Stimulated activated CD8-positive, alpha-beta memory T cell treated with anti-CD3 and anti-CD28 coated beads, Interleukin-4, amount 100 ng/mL, for 24 hours (primary cell): ENCODE measurements at regions not wholly inside any gene's neighbourhood (a gene's known extent, or its start where the extent isn't known, plus 50 kb on each side); places are given as distances from the start of the nearest gene placed in this dataset.

Source experiments
- DNase-seq: peaks from one replicate; pipeline ENCODE4 v3.0.0-alpha.2; 2020; ENCODE audit warnings: low read depth

DNA sequence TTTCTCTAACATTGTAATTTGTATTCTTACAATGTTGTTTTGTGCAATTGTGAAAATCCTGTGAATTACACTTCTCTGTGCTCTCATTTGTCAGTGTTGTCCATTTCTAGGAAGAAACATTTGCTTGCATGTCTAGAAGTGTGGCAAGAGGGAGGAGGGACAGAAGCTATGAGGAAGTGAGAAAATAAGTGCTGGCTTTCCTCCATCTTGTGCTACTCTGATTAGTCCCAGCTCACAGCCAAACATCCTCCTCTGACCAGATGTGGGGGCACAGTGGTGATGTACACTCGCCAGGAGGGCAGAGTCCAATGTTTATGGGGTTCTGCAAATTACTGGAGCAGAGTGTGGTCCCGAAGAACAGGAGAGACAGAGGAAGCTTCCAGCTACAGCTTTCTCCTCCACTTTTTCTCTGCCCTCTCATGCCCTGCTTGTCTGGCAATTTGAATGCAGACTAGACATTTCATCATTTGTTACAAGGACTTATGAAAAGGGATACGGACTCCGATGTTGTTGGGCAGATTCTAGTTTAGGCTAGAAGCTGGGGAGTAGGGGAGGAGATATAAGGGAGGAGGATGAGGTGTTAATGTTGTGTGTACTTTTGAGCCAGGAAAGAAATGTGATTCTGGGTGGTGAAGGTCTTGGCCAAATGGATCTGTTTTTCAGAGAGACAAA is 131.0 kb upstream of the C1GALT1 start:
- DNase-seq = no peak

DNA sequence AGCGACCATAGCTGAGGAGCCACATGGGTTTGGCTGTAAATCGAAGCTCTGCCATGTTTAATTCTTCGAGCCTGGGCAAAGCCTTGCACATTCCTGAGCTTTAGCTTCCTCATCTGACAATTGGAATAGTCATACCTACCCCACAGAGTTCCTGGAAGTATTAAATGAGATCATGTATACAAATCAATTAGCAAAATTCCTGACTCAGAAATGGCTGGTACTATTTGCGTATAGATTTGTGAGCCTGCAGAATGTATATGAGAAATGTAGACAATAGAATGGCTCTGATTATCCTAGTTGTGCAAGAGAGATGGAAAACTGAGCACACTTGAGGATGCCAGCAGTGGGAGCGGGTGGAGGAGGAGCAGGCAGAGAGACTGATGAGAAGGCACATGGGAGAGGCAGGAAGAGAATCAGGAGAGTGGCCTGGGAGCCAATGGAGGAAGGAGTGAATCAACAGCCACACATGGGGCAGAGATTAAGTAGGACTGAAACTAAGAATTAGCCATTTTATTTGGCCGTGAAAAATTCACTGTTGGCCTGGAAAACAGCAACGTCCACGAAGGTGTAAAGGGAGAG is 128.0 kb upstream of the C1GALT1 start:
- no peak for DNase-seq

DNA sequence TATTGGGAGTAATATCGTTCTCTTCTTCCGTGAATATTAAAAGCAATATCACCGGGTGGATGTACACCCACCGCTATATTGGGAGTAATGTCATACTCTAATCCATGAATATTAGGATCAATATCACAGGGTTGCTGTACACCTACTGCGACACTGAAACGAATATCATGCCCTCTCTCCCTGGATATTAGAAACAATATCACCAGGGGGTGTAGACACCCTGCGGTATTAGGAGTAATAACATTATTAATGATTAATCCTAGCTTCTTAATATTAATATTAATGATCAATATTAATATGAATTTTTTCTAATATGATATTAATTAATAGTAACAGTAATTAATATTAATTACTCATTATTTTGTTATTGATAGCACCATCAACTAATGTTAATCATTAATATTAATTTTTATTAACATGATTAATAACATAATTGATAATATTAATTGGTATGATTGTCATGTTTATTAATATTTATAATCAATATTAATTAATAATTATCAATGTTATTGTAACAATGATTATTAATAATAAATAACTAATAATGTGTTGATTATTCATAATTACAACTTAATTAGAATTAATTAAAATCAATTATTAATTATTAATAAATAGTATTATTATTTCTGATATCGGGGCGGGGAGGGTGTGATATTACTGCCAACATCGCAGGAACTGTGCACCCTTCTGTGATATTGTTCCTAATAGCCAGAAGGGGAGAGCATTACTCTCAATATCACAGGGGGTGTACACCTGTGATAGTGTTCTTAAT is 121.3 kb upstream of the C1GALT1 start:
- DNase-seq = no peak

DNA sequence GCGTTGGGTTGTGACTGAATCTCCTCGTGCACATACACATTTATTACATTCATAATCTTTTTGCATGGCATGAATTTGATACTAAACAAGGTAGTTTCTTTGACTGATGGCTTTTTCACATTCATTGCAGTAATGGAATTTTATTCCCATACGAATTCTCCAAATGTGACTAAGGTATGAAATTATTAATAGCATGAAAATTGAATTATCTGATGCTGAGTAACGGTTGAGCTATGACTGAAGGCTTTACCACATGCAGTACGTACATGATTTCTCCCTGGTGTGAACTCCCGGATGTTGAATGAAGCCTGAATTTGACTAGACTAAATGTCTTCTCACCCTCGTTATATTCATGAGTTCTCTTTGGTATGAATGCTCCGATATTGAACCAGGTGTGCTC is 104.4 kb upstream of the C1GALT1 start:
- DNase-seq = no peak

DNA sequence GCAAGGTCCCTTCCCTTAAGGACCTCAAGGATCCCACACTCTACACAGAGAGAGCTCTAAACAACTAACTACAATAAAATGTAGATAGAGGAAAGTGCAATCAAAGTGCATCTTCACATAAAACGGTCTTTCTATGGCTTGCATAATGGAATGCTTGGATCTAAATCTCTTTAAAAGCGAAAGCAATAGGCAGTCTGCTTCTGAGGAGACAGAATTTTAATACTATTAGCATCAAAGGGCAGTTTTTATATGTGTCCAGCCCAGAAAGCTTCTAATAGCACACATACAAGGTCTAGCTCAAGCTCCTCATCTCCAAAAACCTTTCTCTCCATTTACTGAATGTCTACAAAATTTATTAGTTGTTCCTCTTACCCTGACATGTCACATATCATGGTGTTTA is 101.5 kb upstream of the C1GALT1 start:
- DNase-seq = no peak

DNA sequence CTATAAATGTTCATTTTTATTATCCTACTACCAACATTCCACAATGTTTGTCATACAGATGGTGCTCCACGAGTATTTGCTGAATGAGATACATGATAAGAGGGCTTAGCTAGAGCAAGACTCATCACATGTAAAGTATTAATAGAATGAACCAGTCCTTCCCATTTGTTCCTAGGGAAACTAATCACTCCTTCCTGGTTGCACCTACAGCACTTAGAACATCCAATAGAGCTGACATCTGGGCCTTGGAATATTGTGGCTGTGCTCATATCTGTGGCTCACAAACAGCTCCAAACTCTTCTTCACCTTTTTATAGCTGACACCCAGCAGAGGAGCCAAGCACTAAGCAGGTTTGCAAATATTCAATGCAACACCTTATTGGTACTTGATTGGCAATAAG is 91.9 kb upstream of the C1GALT1 start:
- no peak for DNase-seq

DNA sequence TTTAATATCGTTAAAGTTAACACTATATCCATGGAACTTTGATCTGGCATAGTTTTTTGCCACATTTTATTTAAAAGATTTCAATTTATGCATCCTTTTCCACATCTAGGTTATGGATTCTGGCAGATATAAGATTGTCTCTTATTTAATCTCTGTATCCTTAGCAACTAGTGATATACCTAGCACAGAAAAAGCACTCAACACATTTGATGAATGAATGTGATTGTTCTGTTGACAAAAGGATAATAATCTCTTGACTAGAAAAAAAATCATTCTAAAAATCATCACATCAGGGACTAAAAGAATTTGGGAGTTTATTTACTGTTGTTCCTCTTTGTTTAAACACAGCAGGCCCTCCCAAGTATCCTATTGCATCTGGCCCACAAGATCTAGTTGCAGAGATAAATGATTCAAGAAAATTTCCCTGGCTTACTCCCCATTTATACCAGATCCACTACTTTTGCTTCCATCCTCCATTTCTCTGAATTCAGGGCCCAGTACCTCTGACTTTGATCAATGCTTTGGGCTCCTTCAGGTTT is 84.0 kb upstream of the C1GALT1 start:
- no peak for DNase-seq

DNA sequence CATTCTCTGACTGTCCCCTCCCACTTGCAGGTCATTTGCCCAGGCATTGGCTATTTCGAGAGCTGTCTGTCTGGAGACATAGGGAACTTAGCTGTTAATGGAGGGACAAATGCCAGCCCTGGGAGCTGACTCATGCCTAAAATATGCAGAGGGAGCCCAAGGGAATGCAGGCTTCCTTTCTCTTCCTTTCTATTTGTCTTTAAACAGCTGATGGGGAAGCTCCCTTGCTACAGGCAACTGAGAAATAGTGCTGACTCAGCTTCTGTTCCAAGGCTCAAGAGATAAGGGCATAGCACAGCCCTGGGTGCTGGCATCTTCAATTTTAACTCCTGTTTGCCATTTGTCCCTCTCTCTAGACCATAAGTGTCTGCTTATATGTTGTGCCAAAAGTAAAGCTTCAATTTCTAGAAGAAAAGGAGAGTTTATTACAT is 82.7 kb upstream of the C1GALT1 start:
- DNase-seq = no peak

DNA sequence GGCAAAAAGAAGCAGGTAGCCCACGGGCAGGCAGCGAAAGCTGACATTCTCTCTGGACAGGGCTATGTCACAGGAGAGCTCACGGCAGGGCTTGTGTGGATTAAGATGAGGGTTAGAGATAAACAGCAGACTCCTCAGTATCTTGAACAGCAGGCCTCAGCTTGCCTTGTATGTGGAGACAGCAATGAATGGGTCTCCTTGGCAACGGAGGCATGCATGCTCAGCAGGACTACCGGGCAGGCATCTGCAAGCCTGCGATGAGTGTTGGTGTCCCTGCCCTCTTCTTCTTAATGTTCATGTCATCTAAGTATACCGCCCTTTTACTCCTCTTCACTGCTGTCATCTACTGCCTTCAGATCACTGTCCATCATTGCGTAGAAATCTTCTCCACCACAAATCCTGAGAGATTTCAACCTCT is 81.9 kb upstream of the C1GALT1 start:
- no peak for DNase-seq

DNA sequence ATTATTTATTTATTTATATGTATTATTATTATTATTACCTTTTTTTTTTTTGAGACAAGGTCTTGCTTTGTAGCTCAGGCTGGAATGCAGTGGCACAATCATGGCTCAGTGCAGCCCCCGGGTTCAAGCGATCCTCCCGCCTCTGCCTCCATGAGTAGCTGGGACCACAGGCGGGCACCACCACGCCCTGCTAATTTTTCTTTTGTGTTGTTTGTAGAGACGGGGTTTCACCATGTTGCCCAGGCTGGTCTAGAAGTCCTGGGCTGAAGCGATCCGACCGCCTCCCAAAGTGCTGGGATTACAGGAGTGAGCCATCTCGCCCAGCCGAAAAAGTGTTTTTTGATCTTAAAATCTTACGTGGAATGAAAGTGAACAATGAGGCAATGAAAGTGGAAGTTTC is 79.4 kb upstream of the C1GALT1 start:
- DNase-seq = no peak

DNA sequence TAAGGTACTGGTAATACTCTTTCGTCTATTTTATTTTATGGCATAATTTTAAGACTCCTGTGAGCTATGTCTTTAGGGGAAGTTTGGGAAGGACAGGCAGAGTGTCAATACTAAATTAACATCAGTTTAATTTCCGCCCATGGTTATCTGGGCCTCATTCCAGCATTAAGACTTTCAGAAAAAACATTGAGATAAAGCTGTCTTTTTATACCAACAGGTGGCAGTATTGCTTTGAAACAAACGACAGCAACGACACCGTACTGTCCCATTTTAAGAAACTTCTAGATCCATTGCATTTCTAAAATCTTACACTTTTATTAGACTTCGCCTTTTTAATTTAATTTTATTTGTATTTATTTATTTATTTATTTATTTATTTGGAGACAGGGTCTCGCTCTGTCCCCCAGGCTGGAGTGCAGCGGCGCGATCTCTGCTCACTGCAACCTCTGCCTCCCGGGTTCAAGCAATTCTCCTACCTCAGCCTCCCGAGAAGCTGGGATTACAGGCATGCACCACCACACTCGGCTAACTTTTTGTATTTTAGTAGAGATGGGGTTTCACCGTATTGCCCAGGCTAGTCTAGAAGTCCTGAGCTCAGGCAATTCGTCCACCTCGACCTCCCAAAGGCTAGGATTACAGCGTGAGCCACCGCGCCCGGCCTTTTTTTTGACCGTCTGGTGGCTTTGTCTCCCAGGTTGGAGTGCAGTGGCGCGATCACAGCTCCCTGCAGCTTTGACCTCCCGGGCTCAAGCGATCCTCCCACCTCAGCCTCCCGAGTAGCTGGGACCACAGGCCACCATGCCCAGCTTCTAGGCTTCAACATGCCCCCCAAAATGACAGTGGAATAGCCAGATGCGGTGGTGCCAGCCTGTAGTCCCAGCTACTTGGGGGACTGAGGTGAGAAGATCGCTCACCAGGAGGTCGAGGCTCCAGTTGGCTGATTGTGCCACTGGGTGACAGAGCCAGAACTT is 78.7 kb upstream of the C1GALT1 start:
- DNase-seq = no peak

DNA sequence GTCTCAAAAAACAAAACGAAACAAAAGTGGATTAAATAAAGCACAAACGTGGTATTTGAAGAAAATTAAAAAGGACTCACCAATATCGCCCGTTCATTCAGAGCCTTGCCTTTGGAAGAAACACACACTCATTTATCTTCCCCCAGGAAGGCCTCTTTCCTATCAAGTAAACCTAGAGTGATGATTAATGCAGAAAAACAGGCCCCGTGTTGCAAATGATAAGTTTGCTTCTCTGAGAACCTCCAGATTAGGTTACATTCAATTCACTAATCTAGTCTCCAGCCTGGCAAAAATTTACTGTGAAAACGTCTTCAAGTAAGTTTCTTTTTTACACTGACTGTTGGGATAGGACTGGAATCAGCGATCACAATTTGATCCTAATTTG is 78.0 kb upstream of the C1GALT1 start:
- no peak for DNase-seq

DNA sequence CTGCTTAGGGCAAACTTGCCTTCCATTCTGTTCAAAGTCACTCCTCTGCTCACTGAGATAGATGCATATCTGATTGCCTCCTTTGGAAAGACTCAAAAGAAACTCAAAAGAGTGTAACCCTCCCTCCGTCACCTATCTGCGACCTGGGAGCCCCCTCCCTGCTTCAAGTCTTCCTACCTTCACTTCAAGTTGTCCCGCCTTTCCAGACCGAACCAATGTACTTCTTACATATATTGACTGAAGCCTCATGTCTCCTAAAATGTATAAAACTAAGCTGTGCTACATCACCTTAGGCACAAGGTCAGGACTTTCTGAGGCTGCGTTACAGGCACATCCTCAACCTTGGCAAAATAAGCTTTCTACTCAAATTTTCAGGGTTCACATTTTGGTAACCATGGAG is 77.4 kb upstream of the C1GALT1 start:
- DNase-seq = no peak

DNA sequence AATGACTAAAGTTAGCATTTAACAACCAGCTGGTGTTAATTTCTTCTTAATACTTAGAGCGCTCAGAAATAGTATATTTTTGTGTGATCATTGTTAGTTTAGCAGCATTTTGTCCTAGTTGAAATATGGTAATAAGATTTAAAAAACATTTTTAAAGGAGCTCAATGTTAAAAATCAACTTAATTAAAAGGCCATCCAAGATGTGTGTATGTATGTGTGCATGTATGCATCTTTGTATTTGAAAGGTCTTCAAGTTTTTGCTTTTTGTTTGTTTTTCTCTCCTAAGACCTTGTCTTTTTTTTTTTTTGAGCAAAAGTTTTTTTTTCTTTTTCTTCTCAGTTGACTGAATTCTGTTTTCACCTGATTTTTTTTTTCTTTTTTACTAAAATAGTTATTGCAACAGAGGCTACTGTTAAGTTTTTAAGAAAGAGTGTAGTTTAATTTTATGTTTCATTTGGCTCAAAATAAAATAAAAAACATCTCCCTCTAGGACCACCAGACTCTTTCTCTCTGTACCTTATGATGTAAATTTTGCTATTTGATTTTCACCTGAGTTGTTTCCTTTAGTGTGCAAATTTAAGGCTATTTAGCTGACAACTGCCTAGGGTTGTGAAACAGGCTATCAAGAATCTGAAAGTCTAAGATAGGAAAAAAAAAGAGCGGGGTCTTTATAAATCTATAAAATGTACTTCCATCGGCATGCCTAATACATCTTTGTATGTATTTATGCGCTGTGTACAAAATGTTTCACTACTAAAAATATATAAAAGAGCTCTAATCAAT is 76.4 kb upstream of the C1GALT1 start:
- DNase-seq = no peak

DNA sequence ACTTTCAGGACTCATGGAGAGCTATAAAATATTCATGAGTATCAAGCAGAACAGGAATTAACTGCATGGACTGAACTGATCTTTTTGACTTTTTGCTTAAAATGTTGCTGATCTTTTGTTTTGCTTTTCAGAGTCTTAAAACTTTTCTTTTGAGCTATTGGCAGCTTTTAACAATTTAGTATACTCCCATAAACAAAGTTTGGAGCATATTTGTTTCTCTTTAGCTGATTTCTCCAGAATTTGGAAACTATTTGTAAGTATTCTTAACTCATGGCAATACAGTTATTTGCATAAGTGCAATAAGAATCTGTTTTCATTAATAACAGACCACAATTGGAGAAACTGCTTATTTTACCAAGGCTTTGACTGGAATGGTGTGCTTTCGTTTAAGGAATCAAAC is 73.4 kb upstream of the C1GALT1 start:
- no peak for DNase-seq

DNA sequence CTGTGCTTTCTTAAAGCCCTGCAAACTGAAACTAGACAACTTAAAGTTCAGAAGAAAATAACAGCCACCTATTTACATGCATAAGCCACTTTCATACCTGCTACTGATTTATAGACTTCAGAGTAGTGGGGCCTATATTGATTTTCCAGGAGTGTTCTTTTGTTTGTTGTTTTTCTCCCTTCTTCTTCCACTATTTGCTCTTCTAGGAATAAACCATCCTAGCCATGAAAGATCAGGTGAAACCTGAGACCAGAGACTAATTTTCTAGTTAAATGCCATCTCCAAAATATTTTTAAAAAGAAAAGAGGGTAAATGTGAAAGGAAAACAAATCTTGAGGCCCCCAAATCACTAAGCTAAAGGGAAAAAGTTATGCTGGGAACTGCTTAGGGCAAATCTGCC is 72.4 kb upstream of the C1GALT1 start:
- no peak for DNase-seq

DNA sequence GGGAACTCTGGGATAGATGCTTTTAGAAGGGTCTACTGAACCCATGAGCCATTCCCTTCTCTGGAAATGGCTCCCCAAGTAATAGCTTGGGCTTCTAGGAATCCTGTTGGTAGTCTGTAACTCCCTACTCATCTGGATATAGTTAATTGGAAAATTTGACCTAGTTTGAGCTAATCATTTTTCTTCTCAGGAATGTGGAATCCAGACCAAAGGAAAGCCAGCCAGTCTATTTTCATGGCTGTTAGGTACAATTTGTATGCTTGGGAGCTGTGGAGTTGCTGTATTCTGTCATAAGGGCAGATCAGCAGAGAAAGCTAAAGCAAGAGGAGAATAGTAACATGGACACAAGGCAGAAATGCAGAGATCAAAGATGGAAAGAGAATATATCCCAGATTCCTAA is 71.6 kb upstream of the C1GALT1 start:
- no peak for DNase-seq

DNA sequence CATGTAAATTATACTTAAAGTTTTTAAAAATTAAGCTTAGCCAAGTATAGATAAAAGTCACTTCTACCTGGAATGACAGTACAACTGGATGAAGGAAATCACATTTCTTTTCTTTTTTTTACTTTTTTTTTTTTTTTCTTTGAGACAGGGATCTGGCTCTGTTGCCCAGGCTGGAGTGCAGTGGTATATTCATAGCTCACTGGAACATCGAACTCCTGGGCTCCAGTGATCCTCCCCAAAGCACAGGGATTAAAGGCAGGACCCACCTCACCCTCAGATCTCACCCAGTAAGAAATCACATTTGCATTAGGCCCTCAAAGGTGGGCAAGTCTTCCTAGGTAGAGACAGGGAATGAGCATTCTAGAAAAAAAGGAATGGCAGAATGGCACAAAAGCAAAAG is 69.5 kb upstream of the C1GALT1 start:
- DNase-seq = no peak

DNA sequence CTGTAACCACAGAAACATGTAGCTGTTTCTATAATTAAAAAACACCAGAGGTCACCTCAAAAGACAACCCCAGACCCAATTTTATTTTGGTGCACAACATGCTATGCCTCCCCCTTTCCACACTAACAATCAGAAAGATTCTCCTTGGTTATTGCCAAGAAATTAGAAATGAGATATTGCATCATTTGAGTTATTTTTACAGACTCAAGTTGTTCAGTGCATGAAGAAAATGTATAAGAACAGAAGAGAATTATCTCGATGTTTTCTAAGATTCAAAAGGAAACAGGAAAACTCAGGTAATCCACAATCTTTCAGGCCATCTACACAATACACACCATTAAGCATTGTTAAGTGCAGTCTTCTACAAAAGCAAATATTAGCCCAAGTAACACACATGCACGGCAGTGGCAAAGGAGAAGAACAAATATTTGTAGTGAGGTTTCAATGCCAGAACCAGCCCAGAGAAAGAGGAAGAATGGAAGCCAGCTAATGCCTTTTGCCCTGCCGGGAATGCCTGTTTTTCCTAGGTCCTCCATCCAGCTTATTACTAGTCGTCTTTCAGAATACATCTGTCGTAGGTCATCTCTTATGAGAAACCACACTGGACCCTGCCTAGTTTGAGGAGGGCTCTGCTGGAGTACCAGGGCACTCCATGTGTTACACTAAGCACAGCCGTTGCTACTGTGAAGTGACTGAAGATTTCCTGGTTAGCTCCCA is 67.6 kb upstream of the C1GALT1 start:
- no peak for DNase-seq

DNA sequence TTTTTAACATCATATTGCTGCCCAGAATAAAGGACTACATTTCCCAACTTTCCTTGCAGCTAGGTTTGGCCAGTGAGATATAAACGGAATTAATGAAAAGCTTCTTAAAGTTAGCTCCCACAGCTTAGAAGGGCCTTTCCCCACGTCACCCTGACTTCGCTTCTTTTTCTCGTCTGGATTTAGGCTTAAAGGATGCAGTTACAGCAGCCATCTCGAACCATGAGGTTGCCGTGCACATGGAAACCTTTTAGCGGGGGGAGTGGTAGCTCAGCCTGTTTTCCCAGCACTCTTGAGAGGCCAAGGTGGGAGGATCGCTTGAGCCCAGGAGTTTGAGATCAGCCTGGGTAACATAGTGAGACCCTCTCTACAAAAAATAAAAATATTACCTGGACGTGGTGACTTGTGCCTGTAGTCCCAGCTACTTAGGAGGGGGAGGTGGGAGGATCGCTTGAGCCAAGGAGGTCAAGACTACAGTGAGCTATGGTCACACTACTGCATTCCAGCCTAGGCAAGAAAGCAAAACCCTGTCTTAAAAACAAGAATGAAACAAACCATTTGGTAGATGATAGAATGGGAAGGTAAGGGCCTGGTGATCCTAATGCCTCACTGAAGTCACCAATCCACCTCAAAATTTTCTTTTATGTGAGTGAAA is 64.3 kb upstream of the C1GALT1 start:
- no peak for DNase-seq
